IPS DF 4.7 (cell line): ENCODE measurements at regions not wholly inside any gene's neighbourhood (a gene's known extent, or its start where the extent isn't known, plus 50 kb on each side); places are given as distances from the start of the nearest gene placed in this dataset.
"Not testable (repeated sequence)": the region's sequence is repeated elsewhere in the genome, so short reads cannot be mapped to it uniquely, and the experiment has no call there.

Experiments
- DNase-seq: peaks from one replicate; pipeline ENCODE4 v3.0.0-alpha.2; 2013; ENCODE audit warnings: low spot score; ENCODE audit errors: extremely low read depth

- DNase-seq, result no peak
These were observed 776.0 kb downstream of the TSN start for GRCh38 chr2:122531290-122532071.

GRCh38 chr2:122532072-122532344, 776.6 kb downstream of the TSN start:
- no peak for DNase-seq

- no peak for DNase-seq
These were observed 777.0 kb downstream of the TSN start for GRCh38 chr2:122532481-122532880.

GRCh38 chr2:122535960-122536505, 780.6 kb downstream of the TSN start:
- DNase-seq, result no peak

GRCh38 chr2:122539311-122539710, 783.9 kb downstream of the TSN start:
- DNase-seq, result no peak

GRCh38 chr2:122539920-122540319, 784.5 kb downstream of the TSN start:
- DNase-seq, result no peak

- no peak for DNase-seq
These were observed 786.8 kb downstream of the TSN start for GRCh38 chr2:122542236-122542635.

- DNase-seq, result no peak
These were observed 787.2 kb downstream of the TSN start for GRCh38 chr2:122542646-122543045.

- DNase-seq, result no peak
These were observed 788.4 kb downstream of the TSN start for GRCh38 chr2:122543815-122544214.

GRCh38 chr2:122545821-122546220, 790.4 kb downstream of the TSN start:
- DNase-seq, result no peak

GRCh38 chr2:122562775-122563174, 807.3 kb downstream of the TSN start:
- DNase-seq, result no peak

GRCh38 chr2:122563781-122564180, 808.3 kb downstream of the TSN start:
- DNase-seq, result no peak

- no peak for DNase-seq
These were observed 809.4 kb downstream of the TSN start for GRCh38 chr2:122564843-122565242.

- no peak for DNase-seq
These were observed 809.9 kb downstream of the TSN start for GRCh38 chr2:122565364-122565763.

- DNase-seq, result no peak
These were observed 815.2 kb downstream of the TSN start for GRCh38 chr2:122570641-122571040.

GRCh38 chr2:122571471-122571870, 816.0 kb downstream of the TSN start:
- DNase-seq, result not testable (repeated sequence)

- DNase-seq, result no peak
These were observed 819.6 kb downstream of the TSN start for GRCh38 chr2:122575076-122575475.

- DNase-seq, result no peak
These were observed 827.9 kb downstream of the TSN start for GRCh38 chr2:122583159-122583917.

GRCh38 chr2:122590524-122590923, 835.1 kb downstream of the TSN start:
- DNase-seq, result no peak

GRCh38 chr2:122595065-122595464, 839.6 kb downstream of the TSN start:
- no peak for DNase-seq

GRCh38 chr2:122596598-122596997, 841.1 kb downstream of the TSN start:
- no peak for DNase-seq

- no peak for DNase-seq
These were observed 843.3 kb downstream of the TSN start for GRCh38 chr2:122598784-122599183.
